22Rv1 (cell line): ENCODE measurements at regions not wholly inside any gene's neighbourhood (a gene's known extent, or its start where the extent isn't known, plus 50 kb on each side); places are given as distances from the start of the nearest gene placed in this dataset.

Source experiments
- ZFX ChIP-seq: fragments of 450-650 bp; IDR thresholded peaks from 2 replicates; pipeline ENCODE4 v1.6.1; 2017; ENCODE audit warnings: antibody characterized with exemption, borderline replicate concordance
- TF ChIP-seq, protein P1 (sequence below): fragments of 450-650 bp; IDR thresholded peaks from 2 replicates; pipeline ENCODE4 v1.5.1; 2017; ENCODE audit warnings: mild to moderate bottlenecking

DNA sequence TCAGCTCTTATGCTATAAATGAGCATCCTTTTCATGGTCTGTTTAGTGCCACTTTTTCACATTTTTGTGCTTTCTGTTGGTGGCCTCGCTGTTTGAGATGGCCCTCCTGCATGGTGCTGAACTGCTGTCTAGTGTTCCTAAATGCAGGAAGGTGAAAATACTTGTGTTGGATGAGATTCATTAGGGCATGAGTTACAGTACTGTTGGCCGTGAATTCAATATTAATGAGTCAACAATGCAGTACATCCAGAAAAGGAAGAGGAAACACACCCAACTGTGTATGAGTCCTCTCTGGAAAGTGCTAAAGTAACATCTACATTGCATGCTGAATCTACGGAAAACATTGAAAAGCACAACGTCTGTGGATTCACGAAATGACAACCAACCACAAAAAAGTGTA is 124.0 kb downstream of the HERPUD2 start:
- TF ChIP-seq, protein P1, sequence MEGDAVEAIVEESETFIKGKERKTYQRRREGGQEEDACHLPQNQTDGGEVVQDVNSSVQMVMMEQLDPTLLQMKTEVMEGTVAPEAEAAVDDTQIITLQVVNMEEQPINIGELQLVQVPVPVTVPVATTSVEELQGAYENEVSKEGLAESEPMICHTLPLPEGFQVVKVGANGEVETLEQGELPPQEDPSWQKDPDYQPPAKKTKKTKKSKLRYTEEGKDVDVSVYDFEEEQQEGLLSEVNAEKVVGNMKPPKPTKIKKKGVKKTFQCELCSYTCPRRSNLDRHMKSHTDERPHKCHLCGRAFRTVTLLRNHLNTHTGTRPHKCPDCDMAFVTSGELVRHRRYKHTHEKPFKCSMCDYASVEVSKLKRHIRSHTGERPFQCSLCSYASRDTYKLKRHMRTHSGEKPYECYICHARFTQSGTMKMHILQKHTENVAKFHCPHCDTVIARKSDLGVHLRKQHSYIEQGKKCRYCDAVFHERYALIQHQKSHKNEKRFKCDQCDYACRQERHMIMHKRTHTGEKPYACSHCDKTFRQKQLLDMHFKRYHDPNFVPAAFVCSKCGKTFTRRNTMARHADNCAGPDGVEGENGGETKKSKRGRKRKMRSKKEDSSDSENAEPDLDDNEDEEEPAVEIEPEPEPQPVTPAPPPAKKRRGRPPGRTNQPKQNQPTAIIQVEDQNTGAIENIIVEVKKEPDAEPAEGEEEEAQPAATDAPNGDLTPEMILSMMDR, result no peak
- TF ChIP-seq ZFX, result no peak
